Ureter (tissue), 1 donor: ENCODE measurements at regions not wholly inside any gene's neighbourhood (a gene's known extent, or its start where the extent isn't known, plus 50 kb on each side); places are given as distances from the start of the nearest gene placed in this dataset.

ENCODE experiments used
- DNase-seq: peaks from one replicate; pipeline ENCODE4 v3.0.0-alpha.2; 2020; ENCODE audit warnings: low spot score
- donor health status: DM: yes; HTN: yes; CAD: no.

GRCh38 chr10:128710098-128710797, 584.0 kb upstream of the MKI67 start:
- DNase-seq = peak; percentile 37

GRCh38 chr10:128710798-128711183, 584.6 kb upstream of the MKI67 start:
- peak; percentile 30 for DNase-seq

- DNase-seq = peak; percentile 22
These were observed 585.6 kb upstream of the MKI67 start for GRCh38 chr10:128711806-128712205.

- DNase-seq = no peak
These were observed 586.6 kb upstream of the MKI67 start for GRCh38 chr10:128712661-128713400.

- DNase-seq = no peak
These were observed 587.2 kb upstream of the MKI67 start for GRCh38 chr10:128713471-128713870.

- DNase-seq = no peak
These were observed 587.8 kb upstream of the MKI67 start for GRCh38 chr10:128713874-128714570.

GRCh38 chr10:128714644-128715415, 588.6 kb upstream of the MKI67 start:
- DNase-seq = no peak

- DNase-seq = no peak
These were observed 590.0 kb upstream of the MKI67 start for GRCh38 chr10:128716181-128716580.

- DNase-seq = no peak
These were observed 595.8 kb upstream of the MKI67 start for GRCh38 chr10:128721963-128722445.

GRCh38 chr10:128722947-128723346, 596.7 kb upstream of the MKI67 start:
- DNase-seq = no peak

- DNase-seq = no peak
These were observed 597.5 kb upstream of the MKI67 start for GRCh38 chr10:128723631-128724205.

GRCh38 chr10:128725531-128725930, 599.3 kb upstream of the MKI67 start:
- no peak for DNase-seq

GRCh38 chr10:128727114-128727513, 600.9 kb upstream of the MKI67 start:
- no peak for DNase-seq

- no peak for DNase-seq
These were observed 603.7 kb upstream of the MKI67 start for GRCh38 chr10:128729910-128730420.

- DNase-seq = no peak
These were observed 604.7 kb upstream of the MKI67 start for GRCh38 chr10:128730922-128731321.

GRCh38 chr10:128734161-128734560, 607.9 kb upstream of the MKI67 start:
- DNase-seq = no peak

GRCh38 chr10:128734734-128735133, 608.5 kb upstream of the MKI67 start:
- DNase-seq = no peak

GRCh38 chr10:128735996-128736395, 609.8 kb upstream of the MKI67 start:
- DNase-seq = no peak

- no peak for DNase-seq
These were observed 612.2 kb upstream of the MKI67 start for GRCh38 chr10:128738386-128738915.

GRCh38 chr10:128739930-128740329, 613.7 kb upstream of the MKI67 start:
- no peak for DNase-seq

- DNase-seq = no peak
These were observed 615.0 kb upstream of the MKI67 start for GRCh38 chr10:128741180-128741579.
